ENCODE measurements at regions not wholly inside any gene's neighbourhood (a gene's known extent, or its start where the extent isn't known, plus 50 kb on each side); places are given as distances from the start of the nearest gene placed in this dataset.

- Histone ChIP-seq H2AK5ac (ENCODE audit: low read depth, low read length) (no peak overlapping the region), H3K18ac (ENCODE audit: extremely low read depth, low read length) (no peak overlapping the region), H3K23ac (ENCODE audit: insufficient read length) (no peak overlapping the region), H3K14ac (ENCODE audit: insufficient read length) (no peak overlapping the region), H3K23me2 (ENCODE audit: low read depth, low read length) (no peaks in the 10 kb centered on the region), H3K4ac (replicated peaks; ENCODE audit: insufficient read length, low read depth, low read length) (no peak overlapping the region), H2BK120ac (replicated peaks; ENCODE audit: low read depth, low read length) (no peak overlapping the region), H3K79me2 (ENCODE audit: control insufficient read depth in 1 of 2, insufficient read depth in 2 of 2, low read length in 2 of 2) (no peaks in the 10 kb centered on the region), H2AFZ (ENCODE audit: low read length) (no peak overlapping the region), H4K91ac (replicated peaks; ENCODE audit: insufficient read length, low read length) (no peak overlapping the region), H2BK20ac (ENCODE audit: low read length) (0 out of 2 replicates have a peak overlapping the region, but pooled peaks have one; percentile 19), H3K9me3 (ENCODE audit: insufficient read depth in 2 of 2, low read depth in 1 of 2, low read length in 1 of 2) (no peaks in the 10 kb centered on the region; a peak in 1 of 4 replicates), H4K20me1 (replicated peaks in 1 of 2; ENCODE audit: control insufficient read depth in 1 of 2, insufficient read depth in 2 of 2, low read length in 2 of 2) (no peaks in the 10 kb centered on the region), H4K5ac (ENCODE audit: insufficient read length, low read depth, low read length) (no peak overlapping the region), H3K4me3 (ENCODE audit: extremely low read depth in 1 of 4, insufficient read depth in 2 of 4, low read depth in 3 of 4, low read length in 4 of 4) (no peak overlapping the region), H3K27ac (ENCODE audit: low read depth, low read length) (no peak overlapping the region), H4K8ac (ENCODE audit: extremely low read depth, insufficient read depth, low read length) (no peak overlapping the region), H3K4me2 (ENCODE audit: insufficient read depth in 1 of 2, low read depth in 2 of 2, low read length in 2 of 2) (no peak overlapping the region), H3K79me1 (ENCODE audit: low read depth, low read length) (no peaks in the 10 kb centered on the region), H3K56ac (replicated peaks; ENCODE audit: insufficient read length, low read depth, low read length) (no peak overlapping the region), H3K9ac (replicated peaks in 1 of 4; ENCODE audit: extremely low read depth in 1 of 4, low read depth in 3 of 4, low read length in 3 of 4) (no peak overlapping the region), H3K4me1 (replicated peaks in 1 of 4; ENCODE audit: control insufficient read depth in 3 of 4, insufficient read depth in 4 of 4, low read length in 3 of 4) (peaks cover 1 to 18% (median 12%) of the 10 kb centered on the region in 4 experiments; a peak in 5 of 7 replicates), H3K36me3 (ENCODE audit: control insufficient read depth in 2 of 4, insufficient read depth in 4 of 4, low read length in 3 of 4) (no peaks in the 10 kb centered on the region), H2BK5ac (ENCODE audit: low read depth, low read length) (no peak overlapping the region), H2BK15ac (ENCODE audit: low read length) (no peak overlapping the region), H2BK12ac (ENCODE audit: low read depth, low read length) (no peak overlapping the region), H3K27me3 (replicated peaks in 1 of 4; ENCODE audit: control insufficient read depth in 3 of 4, extremely low read depth in 1 of 4, insufficient read depth in 3 of 4, low read length in 3 of 4) (no peaks in the 10 kb centered on the region)
- no peak for DNase-seq (ENCODE audit: low read depth in 1 of 2, low spot score in 2 of 2)
- CTCF ChIA-PET (ENCODE audit: partially characterized antibody) = no interaction called here
- TF ChIP-seq ATF2 (IDR thresholded peaks at IDR 0.05; ENCODE audit: low read length) (no peak), CEBPB (IDR thresholded peaks at IDR 0.05; ENCODE audit: low read depth, low read length) (no peak), BACH1 (IDR thresholded peaks at IDR 0.05; ENCODE audit: low read length) (no peak), EGR1 (IDR thresholded peaks at IDR 0.05; ENCODE audit: borderline replicate concordance, low read depth, low read length) (no peak), SIX5 (IDR thresholded peaks at IDR 0.05; ENCODE audit: low read depth, low read length) (no peak), RNF2 (IDR thresholded peaks at IDR 0.05; ENCODE audit: borderline replicate concordance, low read depth, low read length, missing control alignments, poor library complexity, severe bottlenecking) (no peak), CTCF (IDR thresholded peaks at IDR 0.05; ENCODE audit: control extremely low read depth in 1 of 3, insufficient read depth in 1 of 3, low read depth in 1 of 3, low read length in 3 of 3) (no peak), KDM1A (IDR thresholded peaks at IDR 0.05; ENCODE audit: borderline replicate concordance, low read length) (no peak), TAF7 (optimal IDR thresholded peaks at IDR 0.05; ENCODE audit: borderline replicate concordance, low read depth, low read length) (no peak), POLR2AphosphoS5 (IDR thresholded peaks at IDR 0.05; ENCODE audit: low read depth, low read length) (no peak)
- 89% methylated on average over 4 of the region's 4 CpGs; no CpG with 5 or more reads in 1 of the 2 experiments for WGBS, 2 experiments (ENCODE audit: extremely low coverage in 1 of 2, insufficient coverage in 1 of 2, insufficient read length in 1 of 2, insufficient replicate concordance in 2 of 2, low coverage in 1 of 2, low lambda C conversion rate in 2 of 2, missing lambda C conversion rate in 1 of 2)
- no peak for FAIRE-seq
- POLR2A ChIA-PET (ENCODE audit: partially characterized antibody) = no interaction called here
Observed at GRCh38 chr5:124259017-124259416, 487.4 kb downstream of the ZNF608 start.

Measured in H1 (cell line).